ENCODE measurements at regions not wholly inside any gene's neighbourhood (a gene's known extent, or its start where the extent isn't known, plus 50 kb on each side); places are given as distances from the start of the nearest gene placed in this dataset.

DNA sequence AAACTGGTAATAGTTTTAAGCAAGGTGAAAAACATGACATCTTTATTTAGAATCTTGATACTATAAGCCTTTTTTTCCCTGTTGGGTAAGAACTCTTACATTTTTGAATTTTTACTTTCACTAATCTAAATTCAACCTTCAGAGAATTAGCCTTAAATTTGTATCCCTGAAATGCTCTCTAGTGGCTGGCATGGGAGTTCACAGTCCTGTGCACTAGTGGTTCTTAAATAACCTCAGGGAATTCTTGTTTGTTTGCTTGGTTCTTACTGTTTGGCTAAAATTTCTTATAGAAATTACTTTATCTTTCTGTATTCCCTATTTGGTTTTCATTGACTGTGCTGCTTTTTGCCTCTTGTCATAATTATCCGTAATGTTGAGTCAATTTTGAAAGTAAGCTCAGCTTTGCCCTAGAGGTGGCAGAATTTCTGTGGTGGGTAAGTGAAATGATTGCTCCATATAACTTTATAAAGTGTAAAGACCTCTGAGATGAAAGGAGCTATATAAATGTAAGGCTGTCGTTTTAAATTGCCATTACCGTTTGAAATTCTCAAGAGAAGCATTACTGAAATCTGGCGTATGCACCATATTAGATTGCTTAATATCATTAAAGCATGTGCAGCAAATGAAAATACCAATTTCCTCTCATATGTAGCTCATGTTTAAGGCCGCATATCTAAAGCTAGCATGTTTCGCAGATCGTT lies 391.3 kb upstream of the FIGN start:
- in situ Hi-C loops (cut with MboI), result no loop called here
- Histone ChIP-seq H3K9me2 (ENCODE audit: insufficient read depth) (no peaks in the 10 kb centered on the region), H3K79me2 (ENCODE audit: insufficient read depth) (no peaks in the 10 kb centered on the region), H3F3A (ENCODE audit: insufficient read depth) (no peaks in the 10 kb centered on the region), H3K9ac (no peak overlapping the region), H4K20me1 (ENCODE audit: insufficient read depth) (no peaks in the 10 kb centered on the region), H3K27me3 (replicated peaks; ENCODE audit: insufficient read depth) (no peaks in the 10 kb centered on the region), H3K27ac (no peak overlapping the region), H3K36me3 (ENCODE audit: low read depth) (no peaks in the 10 kb centered on the region), H3K4me3 (no peak overlapping the region), H3K9me3 (ENCODE audit: low read depth) (no peaks in the 10 kb centered on the region), H3K4me1 (ENCODE audit: insufficient read depth) (no peaks in the 10 kb centered on the region), H2AFZ (no peak overlapping the region), H3K4me2 (ENCODE audit: unreplicated experiment) (no peak overlapping the region)
- WGBS, 2 experiments (ENCODE audit: low coverage in 1 of 2, low lambda C conversion rate in 2 of 2, missing lambda C conversion rate in 2 of 2), result 40 to 48% methylated on average over 7 of the region's 7 CpGs
- peak; percentile 22 for DNase-seq
- TF ChIP-seq EZH2phosphoT487 (IDR thresholded peaks at IDR 0.05; ENCODE audit: insufficient read depth, low read depth) (no peak), EZH2 (IDR thresholded peaks at IDR 0.05; ENCODE audit: insufficient read depth, poor library complexity, severe bottlenecking) (no peak)

- H2AFZ ChIP-seq, result no peak overlapping the region
- no peaks in the 10 kb centered on the region for H3K4me1 ChIP-seq (ENCODE audit: insufficient read depth)
- no peaks in the 10 kb centered on the region for H3K79me2 ChIP-seq (ENCODE audit: insufficient read depth)
- H3K36me3 ChIP-seq (ENCODE audit: low read depth), result no peaks in the 10 kb centered on the region
- no peak for TF ChIP-seq EZH2phosphoT487 (IDR thresholded peaks at IDR 0.05; ENCODE audit: insufficient read depth, low read depth)
- in situ Hi-C loops (cut with MboI), result no loop called here
- 64 to 66% methylated on average over 4 of the region's 4 CpGs for WGBS, 2 experiments (ENCODE audit: low coverage in 1 of 2, low lambda C conversion rate in 2 of 2, missing lambda C conversion rate in 2 of 2)
- H3K4me2 ChIP-seq (ENCODE audit: unreplicated experiment), result no peak overlapping the region
- no peak overlapping the region for H3K27ac ChIP-seq
- no peaks in the 10 kb centered on the region for H3F3A ChIP-seq (ENCODE audit: insufficient read depth)
- H3K27me3 ChIP-seq (replicated peaks; ENCODE audit: insufficient read depth), result no peaks in the 10 kb centered on the region
- no peak overlapping the region for H3K9ac ChIP-seq
- no peaks in the 10 kb centered on the region for H3K9me3 ChIP-seq (ENCODE audit: low read depth)
- no peak for DNase-seq
- no peaks in the 10 kb centered on the region for H4K20me1 ChIP-seq (ENCODE audit: insufficient read depth)
- no peaks in the 10 kb centered on the region for H3K9me2 ChIP-seq (ENCODE audit: insufficient read depth)
- no peak overlapping the region for H3K4me3 ChIP-seq
Measured at GRCh38 chr2:164115806-164116205, 380.0 kb upstream of the FIGN start.

GRCh38 chr2:164114937-164115336 lies 379.1 kb upstream of the FIGN start:
- H3K27me3 ChIP-seq (replicated peaks; ENCODE audit: insufficient read depth), result no peaks in the 10 kb centered on the region
- no peaks in the 10 kb centered on the region for H3K9me2 ChIP-seq (ENCODE audit: insufficient read depth)
- TF ChIP-seq EZH2 (IDR thresholded peaks at IDR 0.05; ENCODE audit: insufficient read depth, poor library complexity, severe bottlenecking) (no peak), EZH2phosphoT487 (IDR thresholded peaks at IDR 0.05; ENCODE audit: insufficient read depth, low read depth) (no peak)
- no peaks in the 10 kb centered on the region for H3K9me3 ChIP-seq (ENCODE audit: low read depth)
- no peaks in the 10 kb centered on the region for H3K4me1 ChIP-seq (ENCODE audit: insufficient read depth)
- no peak overlapping the region for H3K4me2 ChIP-seq (ENCODE audit: unreplicated experiment)
- H3K4me3 ChIP-seq, result no peak overlapping the region
- no peak overlapping the region for H2AFZ ChIP-seq
- H3K79me2 ChIP-seq (ENCODE audit: insufficient read depth), result no peaks in the 10 kb centered on the region
- H4K20me1 ChIP-seq (ENCODE audit: insufficient read depth), result no peaks in the 10 kb centered on the region
- no peak overlapping the region for H3K27ac ChIP-seq
- no peaks in the 10 kb centered on the region for H3F3A ChIP-seq (ENCODE audit: insufficient read depth)
- H3K36me3 ChIP-seq (ENCODE audit: low read depth), result no peaks in the 10 kb centered on the region
- in situ Hi-C loops (cut with MboI), result no loop called here
- no peak overlapping the region for H3K9ac ChIP-seq
- DNase-seq, result no peak

DNA sequence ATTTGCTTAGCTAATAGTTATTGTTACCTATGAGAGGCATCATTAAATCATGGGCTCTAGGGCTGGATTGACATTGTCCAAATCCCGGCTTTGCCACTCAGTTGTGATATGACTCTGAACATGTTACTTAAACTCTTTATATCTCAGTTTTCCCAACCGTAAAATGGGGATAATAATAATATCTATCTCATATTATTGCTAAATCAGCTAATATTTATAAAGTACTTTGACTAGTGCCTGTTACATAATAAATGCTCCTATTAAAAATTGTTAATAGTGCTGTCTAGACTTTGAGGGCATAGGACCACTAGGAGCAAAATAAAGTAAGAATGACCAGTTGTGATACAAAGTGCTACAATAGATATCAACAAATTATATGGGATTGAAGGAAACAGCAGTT lies 376.3 kb upstream of the FIGN start:
- Histone ChIP-seq H3K9me2 (ENCODE audit: insufficient read depth) (no peaks in the 10 kb centered on the region), H3K4me2 (ENCODE audit: unreplicated experiment) (no peak overlapping the region), H3K27ac (no peak overlapping the region), H3K4me3 (no peak overlapping the region), H2AFZ (no peak overlapping the region), H3K4me1 (ENCODE audit: insufficient read depth) (no peaks in the 10 kb centered on the region), H3K27me3 (replicated peaks; ENCODE audit: insufficient read depth) (no peaks in the 10 kb centered on the region), H3K9ac (no peak overlapping the region), H4K20me1 (ENCODE audit: insufficient read depth) (no peaks in the 10 kb centered on the region), H3K36me3 (ENCODE audit: low read depth) (no peaks in the 10 kb centered on the region), H3K79me2 (ENCODE audit: insufficient read depth) (no peaks in the 10 kb centered on the region), H3F3A (ENCODE audit: insufficient read depth) (no peaks in the 10 kb centered on the region), H3K9me3 (ENCODE audit: low read depth) (no peaks in the 10 kb centered on the region)
- WGBS, 2 experiments (ENCODE audit: low coverage in 1 of 2, low lambda C conversion rate in 2 of 2, missing lambda C conversion rate in 2 of 2), result 54 to 66% methylated on average over 2 of the region's 2 CpGs
- TF ChIP-seq EZH2phosphoT487 (IDR thresholded peaks at IDR 0.05; ENCODE audit: insufficient read depth, low read depth) (no peak), EZH2 (IDR thresholded peaks at IDR 0.05; ENCODE audit: insufficient read depth, poor library complexity, severe bottlenecking) (no peak)
- DNase-seq, result no peak
- in situ Hi-C loops (cut with MboI), result no loop called here

DNA sequence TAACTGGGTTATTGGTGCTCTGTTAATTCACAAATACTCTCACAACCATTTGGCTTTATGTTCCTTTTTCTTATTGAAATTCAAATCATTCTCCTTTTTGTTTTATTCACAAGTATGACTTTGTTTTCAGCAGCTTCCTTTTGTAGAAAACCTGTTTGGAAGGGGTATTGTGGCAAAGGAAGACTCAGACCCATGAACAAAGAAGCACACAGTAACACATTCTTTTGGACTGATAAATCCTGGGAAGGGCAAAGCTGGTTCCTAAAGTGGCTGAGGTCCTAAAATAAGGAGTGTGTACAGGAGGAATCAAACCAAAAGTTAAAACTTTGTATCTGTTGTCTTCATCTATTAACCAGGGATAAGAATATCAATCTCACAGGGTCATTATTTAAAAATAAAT lies 374.7 kb upstream of the FIGN start:
- TF ChIP-seq EZH2 (IDR thresholded peaks at IDR 0.05; ENCODE audit: insufficient read depth, poor library complexity, severe bottlenecking), result no peak
- no peak for TF ChIP-seq EZH2phosphoT487 (IDR thresholded peaks at IDR 0.05; ENCODE audit: insufficient read depth, low read depth)
- Histone ChIP-seq H3K36me3 (ENCODE audit: low read depth) (no peaks in the 10 kb centered on the region), H3K79me2 (ENCODE audit: insufficient read depth) (no peaks in the 10 kb centered on the region), H2AFZ (no peak overlapping the region), H3F3A (ENCODE audit: insufficient read depth) (no peaks in the 10 kb centered on the region), H3K4me3 (no peak overlapping the region), H3K4me2 (ENCODE audit: unreplicated experiment) (no peak overlapping the region), H3K4me1 (ENCODE audit: insufficient read depth) (no peaks in the 10 kb centered on the region), H3K27me3 (replicated peaks; ENCODE audit: insufficient read depth) (no peaks in the 10 kb centered on the region), H3K27ac (no peak overlapping the region), H3K9me2 (ENCODE audit: insufficient read depth) (no peaks in the 10 kb centered on the region), H3K9me3 (ENCODE audit: low read depth) (no peaks in the 10 kb centered on the region), H3K9ac (no peak overlapping the region), H4K20me1 (ENCODE audit: insufficient read depth) (no peaks in the 10 kb centered on the region)
- no peak for DNase-seq
- in situ Hi-C loops (cut with MboI), result no loop called here
